SK-N-SH treated with all-trans-retinoic acid at 6 μM for 48 hours (cell line): ENCODE measurements at regions not wholly inside any gene's neighbourhood (a gene's known extent, or its start where the extent isn't known, plus 50 kb on each side); places are given as distances from the start of the nearest gene placed in this dataset.

Experiments
- ATAC-seq: fragments of 200-7000 bp; cut with Tn5 transposase; 3 replicates; pipeline ENCODE4 v1.9.1; 2020; ENCODE audit warnings: mild to moderate bottlenecking, moderate library complexity
- ARNTL ChIP-seq: fragments of 450-650 bp; formaldehyde crosslinking; IDR thresholded peaks from 2 replicates; pipeline ENCODE4 v1.5.0; 2020; ENCODE audit warnings: low read depth, mild to moderate bottlenecking, moderate library complexity, borderline replicate concordance
- BACH2 ChIP-seq: fragments of 250-450 bp; sonication (Bioruptor Pico); IDR thresholded peaks from 2 replicates; pipeline ENCODE4 v1.9.0; 2021; ENCODE audit warnings: mild to moderate bottlenecking, borderline replicate concordance
- CSDC2 ChIP-seq: fragments of 250-450 bp; sonication (Bioruptor Pico); IDR thresholded peaks from 2 replicates; pipeline ENCODE4 v1.5.0; 2020; ENCODE audit warnings: mild to moderate bottlenecking, moderate library complexity
- GLIS3 ChIP-seq: fragments of 250-450 bp; sonication (Bioruptor Pico); IDR thresholded peaks from 2 replicates; pipeline ENCODE4 v1.5.0; 2020; ENCODE audit warnings: mild to moderate bottlenecking, moderate library complexity
- ISL1 ChIP-seq: fragments of 250-450 bp; sonication (Bioruptor Pico); IDR thresholded peaks from 2 replicates; pipeline ENCODE4 v2.1.2; 2022; ENCODE audit warnings: mild to moderate bottlenecking, moderate library complexity
- OSR1 ChIP-seq: fragments of 250-450 bp; sonication (Bioruptor Pico); IDR thresholded peaks from 2 replicates; pipeline ENCODE4 v1.8.0; 2022; ENCODE audit warnings: moderate library complexity, mild to moderate bottlenecking, inconsistent platforms
- PPARA ChIP-seq: fragments of 250-450 bp; sonication (Bioruptor Pico); IDR thresholded peaks from 2 replicates; pipeline ENCODE4 v1.5.0; 2020; ENCODE audit warnings: mild to moderate bottlenecking, borderline replicate concordance
- RARB ChIP-seq: fragments of 250-450 bp; sonication (Bioruptor Pico); IDR thresholded peaks from 2 replicates; pipeline ENCODE4 v1.8.0; 2021; ENCODE audit warnings: mild to moderate bottlenecking, moderate library complexity
- SNAI2 ChIP-seq: fragments of 250-450 bp; sonication (Bioruptor Pico); IDR thresholded peaks from 2 replicates; pipeline ENCODE4 v1.5.0; 2020; ENCODE audit warnings: mild to moderate bottlenecking, moderate library complexity
- TCF4 ChIP-seq: fragments of 250-450 bp; sonication (Bioruptor Pico); IDR thresholded peaks from 2 replicates; pipeline ENCODE4 v1.8.0; 2021; ENCODE audit warnings: mild to moderate bottlenecking, moderate library complexity, borderline replicate concordance
- TOX ChIP-seq: fragments of 250-450 bp; sonication (Bioruptor Pico); IDR thresholded peaks from 2 replicates; pipeline ENCODE4 v1.8.0; 2021; ENCODE audit warnings: mild to moderate bottlenecking, moderate library complexity, borderline replicate concordance
- ZC3H10 ChIP-seq: fragments of 250-450 bp; sonication (Bioruptor Pico); IDR thresholded peaks from 2 replicates; pipeline ENCODE4 v1.5.1; 2021; ENCODE audit warnings: mild to moderate bottlenecking, moderate library complexity
- ZFP3 ChIP-seq: fragments of 250-450 bp; sonication (Bioruptor Pico); IDR thresholded peaks from 2 replicates; pipeline ENCODE4 v1.5.0; 2020; ENCODE audit warnings: mild to moderate bottlenecking, moderate library complexity
- ZNF565 ChIP-seq: fragments of 450-650 bp; formaldehyde crosslinking; conservative IDR thresholded peaks from 2 replicates; pipeline ENCODE4 v1.5.0; 2020; ENCODE audit warnings: low read depth, mild to moderate bottlenecking, moderate library complexity
- ZNF70 ChIP-seq: fragments of 450-650 bp; formaldehyde crosslinking; IDR thresholded peaks from 2 replicates; pipeline ENCODE4 v1.5.0; 2020; ENCODE audit warnings: mild to moderate bottlenecking, moderate library complexity
- ZNF8 ChIP-seq: fragments of 450-650 bp; formaldehyde crosslinking; IDR thresholded peaks from 2 replicates; pipeline ENCODE4 v1.5.0; 2020; ENCODE audit warnings: mild to moderate bottlenecking, moderate library complexity
- TF ChIP-seq, protein P1 (sequence below): fragments of 250-450 bp; sonication (Bioruptor Pico); IDR thresholded peaks from 2 replicates; pipeline ENCODE4 v1.5.1; 2021; ENCODE audit warnings: mild to moderate bottlenecking, moderate library complexity
- TF ChIP-seq, protein P2 (sequence below): fragments of 250-450 bp; sonication (Bioruptor Pico); IDR thresholded peaks from 2 replicates; pipeline ENCODE4 v1.8.0; 2021; ENCODE audit warnings: low read depth, mild to moderate bottlenecking, moderate library complexity, borderline replicate concordance
- TF ChIP-seq, protein P3 (sequence below): fragments of 250-450 bp; sonication (Bioruptor Pico); IDR thresholded peaks from 2 replicates; pipeline ENCODE4 v1.5.0; 2020; ENCODE audit warnings: mild to moderate bottlenecking, moderate library complexity
- TF ChIP-seq, protein P4 (sequence below): fragments of 250-450 bp; sonication (Bioruptor Pico); IDR thresholded peaks from 2 replicates; pipeline ENCODE4 v1.8.0; 2020; ENCODE audit warnings: mild to moderate bottlenecking, moderate library complexity, borderline replicate concordance
- TF ChIP-seq, protein P5 (sequence below): fragments of 250-450 bp; sonication (Bioruptor Pico); IDR thresholded peaks from 2 replicates; pipeline ENCODE4 v1.5.1; 2020; ENCODE audit warnings: low read depth, mild to moderate bottlenecking, moderate library complexity

DNA sequence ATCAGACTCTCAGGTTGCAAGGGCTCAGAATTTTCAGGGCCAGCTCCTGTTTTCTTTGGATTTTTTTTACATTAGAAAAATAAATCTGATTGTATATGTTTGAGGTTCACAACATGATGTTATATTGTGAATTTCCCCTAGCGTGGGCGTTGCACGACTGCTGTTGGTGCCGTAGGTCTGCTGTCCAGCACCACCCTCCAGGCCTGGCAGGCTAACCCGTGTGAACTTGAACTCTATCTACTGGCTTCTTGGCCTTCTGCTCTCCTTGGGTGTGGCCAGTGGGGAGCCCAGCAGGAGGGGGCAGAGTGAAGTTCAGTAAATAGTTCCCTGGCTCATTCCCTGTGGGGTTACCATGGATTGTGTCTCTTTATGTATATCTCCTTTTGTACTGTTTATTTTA is 80.5 kb upstream of the RORA start:
- no peak for ATAC-seq
- no peak for TF ChIP-seq ZNF8 (CRISPR knock-in tag)

DNA sequence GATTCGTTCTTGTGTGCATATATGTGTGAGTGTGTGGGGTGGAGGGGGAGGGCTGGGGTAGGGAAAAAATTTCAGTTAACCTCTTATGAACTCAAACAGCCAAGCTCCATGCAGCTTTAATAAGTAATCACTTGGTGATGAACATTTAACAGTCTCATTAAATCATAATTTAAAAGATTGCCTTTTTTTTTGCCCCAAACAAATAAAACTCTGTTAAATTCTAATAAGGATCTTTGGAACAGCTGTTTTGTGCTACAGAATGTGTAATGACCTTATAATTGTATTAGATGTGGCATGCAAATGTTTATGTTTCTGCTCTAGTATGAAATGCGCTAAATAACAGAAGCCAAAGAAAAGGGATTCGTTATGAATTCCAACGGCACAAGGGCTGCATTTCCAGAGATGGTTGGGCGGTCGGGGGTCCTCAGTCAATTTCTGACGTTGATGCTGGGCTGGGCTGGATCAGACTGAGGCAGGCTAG is 80.0 kb upstream of the RORA start:
- no peak for ATAC-seq
- TF ChIP-seq ZFP3 (no peak), TCF4 (CRISPR knock-in tag) (no peak), TOX (CRISPR knock-in tag) (no peak), GLIS3 (CRISPR knock-in tag) (no peak), ZNF70 (CRISPR knock-in tag) (no peak), SNAI2 (CRISPR knock-in tag) (no peak), ZC3H10 (CRISPR knock-in tag) (no peak), RARB (CRISPR knock-in tag) (no peak), OSR1 (no peak), ZNF565 (no peak), CSDC2 (CRISPR knock-in tag) (no peak), ARNTL (CRISPR knock-in tag) (no peak), BACH2 (CRISPR knock-in tag) (no peak), PPARA (CRISPR knock-in tag) (no peak), ZNF8 (CRISPR knock-in tag) (no peak)
- TF ChIP-seq, protein P1, sequence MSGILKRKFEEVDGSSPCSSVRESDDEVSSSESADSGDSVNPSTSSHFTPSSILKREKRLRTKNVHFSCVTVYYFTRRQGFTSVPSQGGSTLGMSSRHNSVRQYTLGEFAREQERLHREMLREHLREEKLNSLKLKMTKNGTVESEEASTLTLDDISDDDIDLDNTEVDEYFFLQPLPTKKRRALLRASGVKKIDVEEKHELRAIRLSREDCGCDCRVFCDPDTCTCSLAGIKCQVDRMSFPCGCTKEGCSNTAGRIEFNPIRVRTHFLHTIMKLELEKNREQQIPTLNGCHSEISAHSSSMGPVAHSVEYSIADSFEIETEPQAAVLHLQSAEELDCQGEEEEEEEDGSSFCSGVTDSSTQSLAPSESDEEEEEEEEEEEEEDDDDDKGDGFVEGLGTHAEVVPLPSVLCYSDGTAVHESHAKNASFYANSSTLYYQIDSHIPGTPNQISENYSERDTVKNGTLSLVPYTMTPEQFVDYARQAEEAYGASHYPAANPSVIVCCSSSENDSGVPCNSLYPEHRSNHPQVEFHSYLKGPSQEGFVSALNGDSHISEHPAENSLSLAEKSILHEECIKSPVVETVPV (CRISPR knock-in tag): no peak
- TF ChIP-seq, protein P2, sequence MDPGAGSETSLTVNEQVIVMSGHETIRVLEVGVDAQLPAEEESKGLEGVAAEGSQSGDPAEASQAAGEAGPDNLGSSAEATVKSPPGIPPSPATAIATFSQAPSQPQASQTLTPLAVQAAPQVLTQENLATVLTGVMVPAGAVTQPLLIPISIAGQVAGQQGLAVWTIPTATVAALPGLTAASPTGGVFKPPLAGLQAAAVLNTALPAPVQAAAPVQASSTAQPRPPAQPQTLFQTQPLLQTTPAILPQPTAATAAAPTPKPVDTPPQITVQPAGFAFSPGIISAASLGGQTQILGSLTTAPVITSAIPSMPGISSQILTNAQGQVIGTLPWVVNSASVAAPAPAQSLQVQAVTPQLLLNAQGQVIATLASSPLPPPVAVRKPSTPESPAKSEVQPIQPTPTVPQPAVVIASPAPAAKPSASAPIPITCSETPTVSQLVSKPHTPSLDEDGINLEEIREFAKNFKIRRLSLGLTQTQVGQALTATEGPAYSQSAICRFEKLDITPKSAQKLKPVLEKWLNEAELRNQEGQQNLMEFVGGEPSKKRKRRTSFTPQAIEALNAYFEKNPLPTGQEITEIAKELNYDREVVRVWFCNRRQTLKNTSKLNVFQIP (CRISPR knock-in tag): no peak
- TF ChIP-seq, protein P3, sequence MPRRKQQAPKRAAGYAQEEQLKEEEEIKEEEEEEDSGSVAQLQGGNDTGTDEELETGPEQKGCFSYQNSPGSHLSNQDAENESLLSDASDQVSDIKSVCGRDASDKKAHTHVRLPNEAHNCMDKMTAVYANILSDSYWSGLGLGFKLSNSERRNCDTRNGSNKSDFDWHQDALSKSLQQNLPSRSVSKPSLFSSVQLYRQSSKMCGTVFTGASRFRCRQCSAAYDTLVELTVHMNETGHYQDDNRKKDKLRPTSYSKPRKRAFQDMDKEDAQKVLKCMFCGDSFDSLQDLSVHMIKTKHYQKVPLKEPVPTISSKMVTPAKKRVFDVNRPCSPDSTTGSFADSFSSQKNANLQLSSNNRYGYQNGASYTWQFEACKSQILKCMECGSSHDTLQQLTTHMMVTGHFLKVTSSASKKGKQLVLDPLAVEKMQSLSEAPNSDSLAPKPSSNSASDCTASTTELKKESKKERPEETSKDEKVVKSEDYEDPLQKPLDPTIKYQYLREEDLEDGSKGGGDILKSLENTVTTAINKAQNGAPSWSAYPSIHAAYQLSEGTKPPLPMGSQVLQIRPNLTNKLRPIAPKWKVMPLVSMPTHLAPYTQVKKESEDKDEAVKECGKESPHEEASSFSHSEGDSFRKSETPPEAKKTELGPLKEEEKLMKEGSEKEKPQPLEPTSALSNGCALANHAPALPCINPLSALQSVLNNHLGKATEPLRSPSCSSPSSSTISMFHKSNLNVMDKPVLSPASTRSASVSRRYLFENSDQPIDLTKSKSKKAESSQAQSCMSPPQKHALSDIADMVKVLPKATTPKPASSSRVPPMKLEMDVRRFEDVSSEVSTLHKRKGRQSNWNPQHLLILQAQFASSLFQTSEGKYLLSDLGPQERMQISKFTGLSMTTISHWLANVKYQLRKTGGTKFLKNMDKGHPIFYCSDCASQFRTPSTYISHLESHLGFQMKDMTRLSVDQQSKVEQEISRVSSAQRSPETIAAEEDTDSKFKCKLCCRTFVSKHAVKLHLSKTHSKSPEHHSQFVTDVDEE (CRISPR knock-in tag): no peak
- TF ChIP-seq, protein P4, sequence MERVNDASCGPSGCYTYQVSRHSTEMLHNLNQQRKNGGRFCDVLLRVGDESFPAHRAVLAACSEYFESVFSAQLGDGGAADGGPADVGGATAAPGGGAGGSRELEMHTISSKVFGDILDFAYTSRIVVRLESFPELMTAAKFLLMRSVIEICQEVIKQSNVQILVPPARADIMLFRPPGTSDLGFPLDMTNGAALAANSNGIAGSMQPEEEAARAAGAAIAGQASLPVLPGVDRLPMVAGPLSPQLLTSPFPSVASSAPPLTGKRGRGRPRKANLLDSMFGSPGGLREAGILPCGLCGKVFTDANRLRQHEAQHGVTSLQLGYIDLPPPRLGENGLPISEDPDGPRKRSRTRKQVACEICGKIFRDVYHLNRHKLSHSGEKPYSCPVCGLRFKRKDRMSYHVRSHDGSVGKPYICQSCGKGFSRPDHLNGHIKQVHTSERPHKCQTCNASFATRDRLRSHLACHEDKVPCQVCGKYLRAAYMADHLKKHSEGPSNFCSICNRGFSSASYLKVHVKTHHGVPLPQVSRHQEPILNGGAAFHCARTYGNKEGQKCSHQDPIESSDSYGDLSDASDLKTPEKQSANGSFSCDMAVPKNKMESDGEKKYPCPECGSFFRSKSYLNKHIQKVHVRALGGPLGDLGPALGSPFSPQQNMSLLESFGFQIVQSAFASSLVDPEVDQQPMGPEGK (CRISPR knock-in tag): no peak

DNA sequence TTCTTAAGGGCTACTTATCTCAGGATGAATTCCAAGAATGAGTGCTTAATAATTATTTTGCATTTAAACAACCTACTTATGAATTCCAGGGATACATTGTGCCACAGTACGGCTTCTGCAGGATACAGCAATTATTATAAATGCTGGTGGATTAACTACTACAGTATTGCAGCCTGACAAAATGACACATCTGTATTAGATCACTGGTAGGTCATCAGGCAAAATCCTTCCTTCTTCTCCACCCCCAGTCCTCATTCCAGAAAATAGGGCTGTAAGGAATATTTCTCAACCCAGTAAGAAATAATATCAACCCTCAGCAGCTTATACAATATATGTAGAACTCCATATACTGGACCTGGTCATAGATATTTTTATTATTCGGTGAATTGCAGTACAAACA is 79.3 kb upstream of the RORA start:
- TF ChIP-seq OSR1: no peak
- no peak for TF ChIP-seq ISL1
- TF ChIP-seq, protein P3 (CRISPR knock-in tag): no peak
- TF ChIP-seq PPARA (CRISPR knock-in tag): no peak
- no peak for TF ChIP-seq TCF4 (CRISPR knock-in tag)
- TF ChIP-seq SNAI2 (CRISPR knock-in tag): no peak
- TF ChIP-seq, protein P5, sequence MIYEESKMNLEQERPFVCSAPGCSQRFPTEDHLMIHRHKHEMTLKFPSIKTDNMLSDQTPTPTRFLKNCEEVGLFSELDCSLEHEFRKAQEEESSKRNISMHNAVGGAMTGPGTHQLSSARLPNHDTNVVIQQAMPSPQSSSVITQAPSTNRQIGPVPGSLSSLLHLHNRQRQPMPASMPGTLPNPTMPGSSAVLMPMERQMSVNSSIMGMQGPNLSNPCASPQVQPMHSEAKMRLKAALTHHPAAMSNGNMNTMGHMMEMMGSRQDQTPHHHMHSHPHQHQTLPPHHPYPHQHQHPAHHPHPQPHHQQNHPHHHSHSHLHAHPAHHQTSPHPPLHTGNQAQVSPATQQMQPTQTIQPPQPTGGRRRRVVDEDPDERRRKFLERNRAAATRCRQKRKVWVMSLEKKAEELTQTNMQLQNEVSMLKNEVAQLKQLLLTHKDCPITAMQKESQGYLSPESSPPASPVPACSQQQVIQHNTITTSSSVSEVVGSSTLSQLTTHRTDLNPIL: no peak
- no peak for TF ChIP-seq ZNF565
- TF ChIP-seq TOX (CRISPR knock-in tag): no peak
- TF ChIP-seq, protein P1 (CRISPR knock-in tag): no peak
- TF ChIP-seq ZC3H10 (CRISPR knock-in tag): no peak
- no peak for TF ChIP-seq GLIS3 (CRISPR knock-in tag)
- no peak for TF ChIP-seq ZFP3
- TF ChIP-seq ZNF70 (CRISPR knock-in tag): no peak
- no peak for TF ChIP-seq RARB (CRISPR knock-in tag)
- no peak for ATAC-seq
